ENCODE measurements at regions not wholly inside any gene's neighbourhood (a gene's known extent, or its start where the extent isn't known, plus 50 kb on each side); places are given as distances from the start of the nearest gene placed in this dataset.

- TF ChIP-seq, protein P1, sequence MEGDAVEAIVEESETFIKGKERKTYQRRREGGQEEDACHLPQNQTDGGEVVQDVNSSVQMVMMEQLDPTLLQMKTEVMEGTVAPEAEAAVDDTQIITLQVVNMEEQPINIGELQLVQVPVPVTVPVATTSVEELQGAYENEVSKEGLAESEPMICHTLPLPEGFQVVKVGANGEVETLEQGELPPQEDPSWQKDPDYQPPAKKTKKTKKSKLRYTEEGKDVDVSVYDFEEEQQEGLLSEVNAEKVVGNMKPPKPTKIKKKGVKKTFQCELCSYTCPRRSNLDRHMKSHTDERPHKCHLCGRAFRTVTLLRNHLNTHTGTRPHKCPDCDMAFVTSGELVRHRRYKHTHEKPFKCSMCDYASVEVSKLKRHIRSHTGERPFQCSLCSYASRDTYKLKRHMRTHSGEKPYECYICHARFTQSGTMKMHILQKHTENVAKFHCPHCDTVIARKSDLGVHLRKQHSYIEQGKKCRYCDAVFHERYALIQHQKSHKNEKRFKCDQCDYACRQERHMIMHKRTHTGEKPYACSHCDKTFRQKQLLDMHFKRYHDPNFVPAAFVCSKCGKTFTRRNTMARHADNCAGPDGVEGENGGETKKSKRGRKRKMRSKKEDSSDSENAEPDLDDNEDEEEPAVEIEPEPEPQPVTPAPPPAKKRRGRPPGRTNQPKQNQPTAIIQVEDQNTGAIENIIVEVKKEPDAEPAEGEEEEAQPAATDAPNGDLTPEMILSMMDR (conservative IDR thresholded peaks at IDR 0.05 in 1 of 2, IDR thresholded peaks at IDR 0.05 in 1 of 2; ENCODE audit: extremely low read depth in 1 of 2, insufficient read depth in 1 of 2, low read depth in 1 of 2, low read length in 2 of 2): no peak
- TF ChIP-seq EZH2 (IDR thresholded peaks at IDR 0.05; ENCODE audit: borderline replicate concordance, low read length): no peak
Observed at GRCh38 chr16:79363035-79363434, 237.5 kb downstream of the MAF start.
